NCI-H2227 treated with DMSO at 0.1 percent for 48 hours (cell line): ENCODE measurements at regions not wholly inside any gene's neighbourhood (a gene's known extent, or its start where the extent isn't known, plus 50 kb on each side); places are given as distances from the start of the nearest gene placed in this dataset.

Experiments used
- DNase-seq: peaks from one replicate; lab custom pipeline; 2025; lab: John Stamatoyannopoulos, UW

GRCh38 chr20:40542065-40542464 lies 147.0 kb downstream of the MAFB start:
- no peak for DNase-seq

- no peak for DNase-seq
These were observed 148.9 kb downstream of the MAFB start for GRCh38 chr20:40540166-40540565.

- no peak for DNase-seq
These were observed 150.9 kb downstream of the MAFB start for GRCh38 chr20:40538131-40538530.

GRCh38 chr20:40536808-40537207 lies 152.2 kb downstream of the MAFB start:
- DNase-seq, result no peak

- no peak for DNase-seq
These were observed 153.2 kb downstream of the MAFB start for GRCh38 chr20:40535816-40536215.

- DNase-seq, result no peak
These were observed 156.9 kb downstream of the MAFB start for GRCh38 chr20:40532103-40532502.

- no peak for DNase-seq
These were observed 163.7 kb downstream of the MAFB start for GRCh38 chr20:40525351-40525750.

- DNase-seq, result no peak
These were observed 165.0 kb downstream of the MAFB start for GRCh38 chr20:40524071-40524470.

- no peak for DNase-seq
These were observed 166.6 kb downstream of the MAFB start for GRCh38 chr20:40522405-40522804.

- DNase-seq, result no peak
These were observed 167.1 kb downstream of the MAFB start for GRCh38 chr20:40521962-40522361.

GRCh38 chr20:40519918-40520317 lies 169.1 kb downstream of the MAFB start:
- no peak for DNase-seq

- no peak for DNase-seq
These were observed 176.0 kb downstream of the MAFB start for GRCh38 chr20:40512994-40513393.

- DNase-seq, result no peak
These were observed 176.4 kb downstream of the MAFB start for GRCh38 chr20:40512591-40512990.

GRCh38 chr20:40511478-40511877 lies 177.6 kb downstream of the MAFB start:
- no peak for DNase-seq

- no peak for DNase-seq
These were observed 178.4 kb downstream of the MAFB start for GRCh38 chr20:40510622-40511021.

GRCh38 chr20:40508821-40509220 lies 180.2 kb downstream of the MAFB start:
- no peak for DNase-seq

GRCh38 chr20:40506537-40506939 lies 182.5 kb downstream of the MAFB start:
- DNase-seq, result no peak

GRCh38 chr20:40503119-40503518 lies 185.9 kb downstream of the MAFB start:
- DNase-seq, result no peak

- no peak for DNase-seq
These were observed 186.5 kb downstream of the MAFB start for GRCh38 chr20:40502576-40502975.

- DNase-seq, result no peak
These were observed 189.6 kb downstream of the MAFB start for GRCh38 chr20:40499391-40499790.

GRCh38 chr20:40497899-40498691 lies 190.9 kb downstream of the MAFB start:
- no peak for DNase-seq

GRCh38 chr20:40495956-40496355 lies 193.1 kb downstream of the MAFB start:
- no peak for DNase-seq

- no peak for DNase-seq
These were observed 194.8 kb downstream of the MAFB start for GRCh38 chr20:40494248-40494647.

GRCh38 chr20:40493549-40493948 lies 195.5 kb downstream of the MAFB start:
- no peak for DNase-seq
